ENCODE measurements at regions not wholly inside any gene's neighbourhood (a gene's known extent, or its start where the extent isn't known, plus 50 kb on each side); places are given as distances from the start of the nearest gene placed in this dataset.
"Not testable (repeated sequence)": the region's sequence is repeated elsewhere in the genome, so short reads cannot be mapped to it uniquely, and the experiment has no call there.

- TF ChIP-seq CTCF (IDR thresholded peaks at IDR 0.05; ENCODE audit: extremely low read depth, insufficient read depth, missing control alignments), result no peak
- DNase-seq (ENCODE audit: low spot score), result no peak
- in situ Hi-C loops (cut with MboI; ENCODE audit: low pct_unique_long_range_greater_than_20kb, low sequenced_read_pairs, unreplicated experiment), result no loop called here
Measured at GRCh38 chr6:27183060-27183832, 64.3 kb upstream of the PRSS16 start.

GRCh38 chr6:27187231-27188060 lies 60.1 kb upstream of the PRSS16 start:
- TF ChIP-seq CTCF (IDR thresholded peaks at IDR 0.05; ENCODE audit: extremely low read depth, insufficient read depth, missing control alignments), result no peak
- DNase-seq (ENCODE audit: low spot score), result no peak
- in situ Hi-C loops (cut with MboI; ENCODE audit: low pct_unique_long_range_greater_than_20kb, low sequenced_read_pairs, unreplicated experiment), result no loop called here

- DNase-seq (ENCODE audit: low spot score), result peak; percentile 74
- TF ChIP-seq CTCF (IDR thresholded peaks at IDR 0.05; ENCODE audit: extremely low read depth, insufficient read depth, missing control alignments), result no peak
- in situ Hi-C loops (cut with MboI; ENCODE audit: low pct_unique_long_range_greater_than_20kb, low sequenced_read_pairs, unreplicated experiment), result no loop called here
Measured at GRCh38 chr6:27188061-27188884, 59.2 kb upstream of the PRSS16 start.

- in situ Hi-C loops (cut with MboI; ENCODE audit: low pct_unique_long_range_greater_than_20kb, low sequenced_read_pairs, unreplicated experiment), result no loop called here
- TF ChIP-seq CTCF (IDR thresholded peaks at IDR 0.05; ENCODE audit: extremely low read depth, insufficient read depth, missing control alignments), result peak; percentile 62
- DNase-seq (ENCODE audit: low spot score), result peak; percentile 65
Measured at GRCh38 chr6:27188885-27189418, 58.5 kb upstream of the PRSS16 start.

- no peak for DNase-seq (ENCODE audit: low spot score)
- no peak for TF ChIP-seq CTCF (IDR thresholded peaks at IDR 0.05; ENCODE audit: extremely low read depth, insufficient read depth, missing control alignments)
- in situ Hi-C loops (cut with MboI; ENCODE audit: low pct_unique_long_range_greater_than_20kb, low sequenced_read_pairs, unreplicated experiment), result no loop called here
Measured at GRCh38 chr6:27190126-27190525, 57.4 kb upstream of the PRSS16 start.

- DNase-seq (ENCODE audit: low spot score); in situ Hi-C loops (cut with MboI; ENCODE audit: low pct_unique_long_range_greater_than_20kb, low sequenced_read_pairs, unreplicated experiment): not testable (repeated sequence)
Measured at GRCh38 chr6:27194453-27194852, 53.0 kb upstream of the PRSS16 start.

GRCh38 chr6:27195547-27195946 lies 52.0 kb upstream of the PRSS16 start:
- in situ Hi-C loops (cut with MboI; ENCODE audit: low pct_unique_long_range_greater_than_20kb, low sequenced_read_pairs, unreplicated experiment); DNase-seq (ENCODE audit: low spot score): not testable (repeated sequence)
